Testis (tissue), 2 donors: ENCODE measurements at regions not wholly inside any gene's neighbourhood (a gene's known extent, or its start where the extent isn't known, plus 50 kb on each side); places are given as distances from the start of the nearest gene placed in this dataset.

ENCODE experiments used
- POLR2A ChIP-seq: fragments of 450-650 bp; IDR thresholded peaks from one replicate; pipeline ENCODE4 v1.6.1; 2017; ENCODE audit warnings: antibody characterized with exemption, mild to moderate bottlenecking, moderate library complexity
- TF ChIP-seq, protein P1 (sequence below), 3 experiments: fragments of 450-650 bp in 2 of 3; fragments of 200-600 bp in 1 of 3; sonication (generic) in 1 of 3; IDR thresholded peaks; one replicate each; pipeline ENCODE4 v1.5.1; 2016 to 2019; ENCODE audit warnings: antibody characterized with exemption in 3 of 3, mild to moderate bottlenecking in 2 of 3, moderate library complexity in 1 of 3

DNA sequence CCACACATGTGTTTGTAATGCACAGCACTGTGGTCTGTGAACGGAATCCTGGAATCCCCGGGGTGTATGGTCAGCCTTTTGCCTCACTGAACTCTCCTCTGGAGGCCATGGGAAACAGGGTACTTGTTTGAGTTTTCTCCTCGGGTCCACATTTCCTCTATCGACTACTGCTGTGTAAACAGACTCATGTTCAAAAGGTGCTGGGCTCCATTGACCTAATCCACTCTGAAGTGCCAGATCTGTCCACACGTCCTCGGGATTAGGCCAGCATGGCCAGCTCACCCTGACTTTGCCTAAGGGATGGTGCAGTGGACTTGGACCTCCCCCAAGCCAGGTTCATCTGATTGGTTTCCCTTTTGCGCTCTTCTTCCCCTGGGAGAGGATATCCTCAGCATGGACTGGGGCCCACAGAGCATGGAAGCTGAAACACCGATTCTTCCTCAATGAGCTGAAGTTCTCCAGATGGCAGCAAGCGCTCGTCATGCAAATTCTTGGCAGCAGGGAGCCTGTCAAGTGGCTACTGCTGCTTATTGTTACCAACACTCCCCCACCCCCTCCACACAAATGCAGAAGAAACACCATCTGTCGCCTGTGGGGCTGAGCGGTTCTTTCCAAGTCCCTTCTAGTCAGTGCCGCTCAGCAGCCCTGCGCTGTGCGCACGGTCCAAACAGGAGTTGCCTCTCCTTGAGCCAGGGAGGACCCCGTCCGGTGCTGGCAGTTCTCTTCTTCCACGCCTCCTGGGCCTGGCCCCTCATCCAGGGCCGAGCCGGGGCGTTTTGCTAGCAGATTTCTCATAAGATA lies 292.6 kb upstream of the MARCKS start:
- TF ChIP-seq, protein P1, sequence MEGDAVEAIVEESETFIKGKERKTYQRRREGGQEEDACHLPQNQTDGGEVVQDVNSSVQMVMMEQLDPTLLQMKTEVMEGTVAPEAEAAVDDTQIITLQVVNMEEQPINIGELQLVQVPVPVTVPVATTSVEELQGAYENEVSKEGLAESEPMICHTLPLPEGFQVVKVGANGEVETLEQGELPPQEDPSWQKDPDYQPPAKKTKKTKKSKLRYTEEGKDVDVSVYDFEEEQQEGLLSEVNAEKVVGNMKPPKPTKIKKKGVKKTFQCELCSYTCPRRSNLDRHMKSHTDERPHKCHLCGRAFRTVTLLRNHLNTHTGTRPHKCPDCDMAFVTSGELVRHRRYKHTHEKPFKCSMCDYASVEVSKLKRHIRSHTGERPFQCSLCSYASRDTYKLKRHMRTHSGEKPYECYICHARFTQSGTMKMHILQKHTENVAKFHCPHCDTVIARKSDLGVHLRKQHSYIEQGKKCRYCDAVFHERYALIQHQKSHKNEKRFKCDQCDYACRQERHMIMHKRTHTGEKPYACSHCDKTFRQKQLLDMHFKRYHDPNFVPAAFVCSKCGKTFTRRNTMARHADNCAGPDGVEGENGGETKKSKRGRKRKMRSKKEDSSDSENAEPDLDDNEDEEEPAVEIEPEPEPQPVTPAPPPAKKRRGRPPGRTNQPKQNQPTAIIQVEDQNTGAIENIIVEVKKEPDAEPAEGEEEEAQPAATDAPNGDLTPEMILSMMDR (IDR thresholded peaks at IDR 0.05), result no peak
- no peak for TF ChIP-seq POLR2A
